Natural killer cell (primary cell): ENCODE measurements at regions not wholly inside any gene's neighbourhood (a gene's known extent, or its start where the extent isn't known, plus 50 kb on each side); places are given as distances from the start of the nearest gene placed in this dataset.

Source experiments
- ATAC-seq, 3 donors: fragments of 150-1000 bp in 2 of 3; fragments of 200-7000 bp in 1 of 3; cut with Tn5 transposase; 1 replicate in 1 of 3; 2 replicates in 2 of 3; pipeline ENCODE4 v1.10.0; 2021; ENCODE audit warnings: mild to moderate bottlenecking in 2 of 3, moderate library complexity in 2 of 3
- DNase-seq, 2 donors: peaks; one replicate each; pipeline versions ENCODE4 v3.0.0 to v3.0.0-alpha.2; 2013 to 2021; ENCODE audit warnings: mixed read lengths in 1 of 2
- H3K27ac ChIP-seq: one replicate; pipeline ENCODE4 v1.5.1; 2013; ENCODE audit warnings: mild to moderate bottlenecking, low read length
- H3K27me3 ChIP-seq: one replicate; pipeline ENCODE4 v1.6.1; 2013; ENCODE audit warnings: low read length; ENCODE audit not compliant: control insufficient read depth, insufficient read depth
- H3K36me3 ChIP-seq: one replicate; pipeline ENCODE4 v1.6.1; 2013; ENCODE audit warnings: low read length; ENCODE audit not compliant: control insufficient read depth, insufficient read depth
- H3K4me1 ChIP-seq: one replicate; pipeline ENCODE4 v1.6.1; 2013; ENCODE audit warnings: low read length; ENCODE audit not compliant: control insufficient read depth, insufficient read depth
- H3K4me3 ChIP-seq: one replicate; pipeline ENCODE4 v1.5.1; 2013; ENCODE audit warnings: low read length
- H3K9me3 ChIP-seq: one replicate; pipeline ENCODE4 v1.6.1; 2013; ENCODE audit warnings: low read length; ENCODE audit not compliant: control insufficient read depth, insufficient read depth
- H3K27ac Mint-ChIP-seq, 2 donors: one replicate each; pipeline ENCODE4 v1.8.0; 2022; ENCODE audit warnings: mild to moderate bottlenecking in 2 of 2, mixed read lengths in 2 of 2, moderate library complexity in 1 of 2
- H3K27me3 Mint-ChIP-seq, 2 donors: one replicate each; pipeline ENCODE4 v1.8.0; 2022; ENCODE audit warnings: low read depth in 2 of 2, mixed read lengths in 2 of 2
- H3K36me3 Mint-ChIP-seq: one replicate; pipeline ENCODE4 v1.8.0; 2022; ENCODE audit warnings: mixed read lengths
- H3K4me1 Mint-ChIP-seq, 2 donors: one replicate each; pipeline ENCODE4 v1.8.0; 2022; ENCODE audit warnings: mixed read lengths in 2 of 2
- H3K4me3 Mint-ChIP-seq: one replicate; pipeline ENCODE4 v1.8.0; 2022; ENCODE audit warnings: mild to moderate bottlenecking, moderate library complexity, mixed read lengths
- H3K9me3 Mint-ChIP-seq, 2 donors: one replicate each; pipeline ENCODE4 v1.8.0; 2022; ENCODE audit warnings: mixed read lengths in 2 of 2
- CTCF ChIP-seq: fragments of 200-600 bp; IDR thresholded peaks from one replicate; pipeline ENCODE4 v1.8.0; 2022; ENCODE audit warnings: antibody characterized with exemption
- WGBS: methylation state at CpG from one replicate; pipeline ENCODE4 v1.1.7; 2013; ENCODE audit warnings: missing lambda C conversion rate; ENCODE audit not compliant: insufficient coverage; 5-methylcytosine and 5-hydroxymethylcytosine counted together
- intact Hi-C: fragments of 100-400 bp; cut with micrococcal nuclease; formaldehyde crosslinking; loops from one replicate; pipeline ENCODE4 v1.14.2; 2022

- H3K27ac ChIP-seq, result no peak overlapping the region
- no peaks in the 10 kb centered on the region for H3K4me1 Mint-ChIP-seq
- TF ChIP-seq CTCF, result no peak
- H3K36me3 Mint-ChIP-seq, result no peaks in the 10 kb centered on the region
- no peaks in the 10 kb centered on the region for H3K27me3 ChIP-seq
- no peaks in the 10 kb centered on the region for H3K36me3 ChIP-seq
- ATAC-seq, result no peak
- intact Hi-C loops, result no loop called here
- no peak for DNase-seq
- no peak overlapping the region for H3K4me3 Mint-ChIP-seq
- no peaks in the 10 kb centered on the region for H3K27me3 Mint-ChIP-seq
- no peak overlapping the region for H3K27ac Mint-ChIP-seq
- H3K9me3 ChIP-seq, result no peaks in the 10 kb centered on the region
- H3K9me3 Mint-ChIP-seq, result peaks cover 2 to 5% of the 10 kb centered on the region in 2 donors
- no peak overlapping the region for H3K4me3 ChIP-seq
- H3K4me1 ChIP-seq, result no peaks in the 10 kb centered on the region
Observed at GRCh38 chr4:18626366-18626765, 604.8 kb upstream of the LCORL start.

- intact Hi-C loops, result no loop called here
- H3K27ac Mint-ChIP-seq, result no peak overlapping the region
- H3K27me3 Mint-ChIP-seq, result no peaks in the 10 kb centered on the region
Observed at GRCh38 chr4:18621186-18621585, 599.6 kb upstream of the LCORL start.

GRCh38 chr4:18616720-18617119 is 595.2 kb upstream of the LCORL start:
- DNase-seq (no peak), ATAC-seq (no peak)
- H3K27me3 ChIP-seq, result no peaks in the 10 kb centered on the region
- TF ChIP-seq CTCF, result no peak
- H3K36me3 ChIP-seq, result no peaks in the 10 kb centered on the region
- H3K9me3 Mint-ChIP-seq, result peaks cover 0 to 7% of the 10 kb centered on the region in 2 donors
- H3K27ac ChIP-seq, result no peak overlapping the region
- no peaks in the 10 kb centered on the region for H3K27me3 Mint-ChIP-seq
- no peak overlapping the region for H3K27ac Mint-ChIP-seq
- H3K4me1 Mint-ChIP-seq, result no peaks in the 10 kb centered on the region
- no peak overlapping the region for H3K4me3 ChIP-seq
- H3K4me1 ChIP-seq, result no peaks in the 10 kb centered on the region
- H3K4me3 Mint-ChIP-seq, result no peak overlapping the region
- intact Hi-C loops, result no loop called here
- no peaks in the 10 kb centered on the region for H3K9me3 ChIP-seq
- 82% methylated on average over 6 of the region's 6 CpGs for WGBS
- no peaks in the 10 kb centered on the region for H3K36me3 Mint-ChIP-seq

More at GRCh38 chr4:18621186-18621585, 599.6 kb upstream of the LCORL start:
- no CpG with 5 or more reads among the region's 1 CpG for WGBS
- no peak for TF ChIP-seq CTCF
- ATAC-seq (no peak), DNase-seq (no peak)
- H3K36me3 Mint-ChIP-seq, result no peaks in the 10 kb centered on the region
- H3K36me3 ChIP-seq, result no peaks in the 10 kb centered on the region
- H3K27ac ChIP-seq, result no peak overlapping the region
- H3K4me3 ChIP-seq, result no peak overlapping the region
- no peak overlapping the region for H3K4me3 Mint-ChIP-seq
- no peaks in the 10 kb centered on the region for H3K27me3 ChIP-seq
- H3K4me1 ChIP-seq, result no peaks in the 10 kb centered on the region
- no peaks in the 10 kb centered on the region for H3K9me3 ChIP-seq
- peaks cover 2 to 12% of the 10 kb centered on the region in 2 donors for H3K9me3 Mint-ChIP-seq
- no peaks in the 10 kb centered on the region for H3K4me1 Mint-ChIP-seq

GRCh38 chr4:18611026-18611425 is 589.5 kb upstream of the LCORL start:
- no peaks in the 10 kb centered on the region for H3K27me3 ChIP-seq
- H3K36me3 ChIP-seq, result no peaks in the 10 kb centered on the region
- no peaks in the 10 kb centered on the region for H3K4me1 Mint-ChIP-seq
- H3K27ac ChIP-seq, result no peak overlapping the region
- no peaks in the 10 kb centered on the region for H3K9me3 ChIP-seq
- 35% methylated on average over 2 of the region's 2 CpGs for WGBS
- intact Hi-C loops, result no loop called here
- H3K4me3 ChIP-seq, result no peak overlapping the region
- ATAC-seq (no peak), DNase-seq (no peak)
- H3K27me3 Mint-ChIP-seq, result no peaks in the 10 kb centered on the region
- no peak overlapping the region for H3K4me3 Mint-ChIP-seq
- H3K9me3 Mint-ChIP-seq, result peaks cover 4 to 6% of the 10 kb centered on the region in 2 donors
- no peak for TF ChIP-seq CTCF
- no peaks in the 10 kb centered on the region for H3K4me1 ChIP-seq
- no peaks in the 10 kb centered on the region for H3K36me3 Mint-ChIP-seq
- H3K27ac Mint-ChIP-seq, result no peak overlapping the region
